Activated naive CD4-positive, alpha-beta T cell treated with anti-CD3 and anti-CD28 coated beads, Interleukin-2, amount 50 U/mL, for 24 hours (primary cell): ENCODE measurements at regions not wholly inside any gene's neighbourhood (a gene's known extent, or its start where the extent isn't known, plus 50 kb on each side); places are given as distances from the start of the nearest gene placed in this dataset.

Source experiments
- H3K27ac Mint-ChIP-seq: one replicate; pipeline ENCODE4 v1.8.0; 2021; ENCODE audit warnings: mild to moderate bottlenecking, mixed read lengths
- H3K27me3 Mint-ChIP-seq: one replicate; pipeline ENCODE4 v1.8.0; 2021; ENCODE audit warnings: mixed read lengths
- H3K36me3 Mint-ChIP-seq: one replicate; pipeline ENCODE4 v1.8.0; 2021; ENCODE audit warnings: mixed read lengths
- H3K4me1 Mint-ChIP-seq: one replicate; pipeline ENCODE4 v1.8.0; 2021; ENCODE audit warnings: mixed read lengths
- H3K4me3 Mint-ChIP-seq: one replicate; pipeline ENCODE4 v1.8.0; 2021; ENCODE audit warnings: mild to moderate bottlenecking, mixed read lengths
- H3K9me3 Mint-ChIP-seq: one replicate; pipeline ENCODE4 v1.8.0; 2021; ENCODE audit warnings: mixed read lengths

DNA sequence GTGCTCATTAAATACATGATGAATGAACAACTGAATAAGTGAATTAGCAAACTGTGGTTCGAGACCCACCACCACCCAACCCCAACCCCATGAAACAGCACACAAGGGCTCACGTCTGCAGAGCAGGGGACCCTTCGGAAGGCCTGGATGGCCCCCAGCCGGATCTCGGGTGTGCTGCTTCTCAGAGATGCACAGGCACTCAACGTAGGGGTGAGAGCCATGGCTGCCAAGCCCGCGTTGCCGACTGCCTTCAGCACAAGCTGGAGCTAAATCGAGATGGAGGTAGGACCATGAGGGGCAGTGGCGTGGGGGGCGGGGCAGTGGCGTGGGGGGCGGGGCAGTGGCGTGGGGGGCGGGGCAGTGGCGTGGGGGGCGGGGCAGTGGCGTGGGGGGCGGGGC is 93.2 kb downstream of the LITAF start:
- no peak overlapping the region for H3K27ac Mint-ChIP-seq
- H3K36me3 Mint-ChIP-seq, result peaks cover 7% of the 10 kb centered on the region
- H3K27me3 Mint-ChIP-seq, result no peaks in the 10 kb centered on the region
- no peaks in the 10 kb centered on the region for H3K9me3 Mint-ChIP-seq
- peaks cover 27% of the 10 kb centered on the region for H3K4me1 Mint-ChIP-seq
- no peak overlapping the region for H3K4me3 Mint-ChIP-seq

- no peaks in the 10 kb centered on the region for H3K27me3 Mint-ChIP-seq
- peaks cover 7% of the 10 kb centered on the region for H3K36me3 Mint-ChIP-seq
- no peak overlapping the region for H3K27ac Mint-ChIP-seq
- no peak overlapping the region for H3K4me3 Mint-ChIP-seq
- peaks cover 30% of the 10 kb centered on the region for H3K4me1 Mint-ChIP-seq
- no peaks in the 10 kb centered on the region for H3K9me3 Mint-ChIP-seq
Observed at GRCh38 chr16:11494029-11494428, 92.7 kb downstream of the LITAF start.

DNA sequence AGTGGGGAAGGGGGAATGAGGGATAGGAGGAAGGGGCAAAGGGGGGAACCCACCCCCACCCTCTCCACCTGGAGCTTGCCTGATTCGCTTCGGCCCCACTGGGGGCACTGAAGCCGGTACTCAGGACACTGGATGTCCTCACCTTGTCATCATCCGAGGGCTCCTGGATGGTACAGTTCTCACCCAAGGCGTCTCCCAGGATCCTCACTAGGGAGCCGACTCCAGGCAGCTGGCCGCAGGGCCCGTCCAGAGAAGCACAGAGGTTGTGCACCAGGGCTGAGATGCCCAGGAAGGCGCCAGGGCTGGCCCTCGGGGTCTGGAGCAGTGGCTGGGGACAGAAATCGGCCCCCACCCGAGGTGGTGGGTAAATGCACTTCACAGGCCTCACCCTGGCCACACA is 92.3 kb downstream of the LITAF start:
- Mint-ChIP-seq H3K27ac (no peak overlapping the region), H3K27me3 (no peaks in the 10 kb centered on the region), H3K9me3 (no peaks in the 10 kb centered on the region), H3K4me1 (peaks cover 30% of the 10 kb centered on the region), H3K36me3 (peaks cover 7% of the 10 kb centered on the region), H3K4me3 (no peak overlapping the region)

GRCh38 chr16:11495066-11495407 is 91.7 kb downstream of the LITAF start:
- Mint-ChIP-seq H3K27me3 (no peaks in the 10 kb centered on the region), H3K9me3 (no peaks in the 10 kb centered on the region), H3K4me1 (peaks cover 34% of the 10 kb centered on the region)

More at GRCh38 chr16:11495066-11495407, 91.7 kb downstream of the LITAF start:
- no peak overlapping the region for H3K27ac Mint-ChIP-seq
- peaks cover 4% of the 10 kb centered on the region for H3K36me3 Mint-ChIP-seq
- no peak overlapping the region for H3K4me3 Mint-ChIP-seq
